CD1c-positive myeloid dendritic cell (primary cell): ENCODE measurements at regions not wholly inside any gene's neighbourhood (a gene's known extent, or its start where the extent isn't known, plus 50 kb on each side); places are given as distances from the start of the nearest gene placed in this dataset.

Experiments
- DNase-seq: peaks from one replicate; pipeline ENCODE4 v3.0.0-alpha.2; 2016; ENCODE audit errors: extremely low spot score

DNA sequence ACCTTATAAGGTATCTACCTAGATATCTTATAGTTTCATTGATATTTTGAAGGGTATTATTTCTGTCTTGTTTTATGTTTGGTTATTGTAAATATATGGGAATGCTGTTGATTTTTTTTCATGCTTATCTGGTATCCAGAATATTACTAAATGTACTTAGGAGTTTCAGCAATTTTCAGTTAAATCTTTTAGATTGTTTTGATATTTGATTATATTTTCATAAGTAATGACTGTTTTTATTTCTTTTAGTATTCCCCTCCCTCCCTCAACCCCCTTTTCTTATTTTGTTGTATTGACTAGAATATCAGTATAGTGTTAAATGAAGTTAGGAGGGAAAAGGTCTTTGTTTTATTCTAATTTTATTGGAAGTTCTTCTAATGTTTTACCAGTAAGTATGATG, 344.4 kb upstream of the PROX1 start:
- DNase-seq: no peak

DNA sequence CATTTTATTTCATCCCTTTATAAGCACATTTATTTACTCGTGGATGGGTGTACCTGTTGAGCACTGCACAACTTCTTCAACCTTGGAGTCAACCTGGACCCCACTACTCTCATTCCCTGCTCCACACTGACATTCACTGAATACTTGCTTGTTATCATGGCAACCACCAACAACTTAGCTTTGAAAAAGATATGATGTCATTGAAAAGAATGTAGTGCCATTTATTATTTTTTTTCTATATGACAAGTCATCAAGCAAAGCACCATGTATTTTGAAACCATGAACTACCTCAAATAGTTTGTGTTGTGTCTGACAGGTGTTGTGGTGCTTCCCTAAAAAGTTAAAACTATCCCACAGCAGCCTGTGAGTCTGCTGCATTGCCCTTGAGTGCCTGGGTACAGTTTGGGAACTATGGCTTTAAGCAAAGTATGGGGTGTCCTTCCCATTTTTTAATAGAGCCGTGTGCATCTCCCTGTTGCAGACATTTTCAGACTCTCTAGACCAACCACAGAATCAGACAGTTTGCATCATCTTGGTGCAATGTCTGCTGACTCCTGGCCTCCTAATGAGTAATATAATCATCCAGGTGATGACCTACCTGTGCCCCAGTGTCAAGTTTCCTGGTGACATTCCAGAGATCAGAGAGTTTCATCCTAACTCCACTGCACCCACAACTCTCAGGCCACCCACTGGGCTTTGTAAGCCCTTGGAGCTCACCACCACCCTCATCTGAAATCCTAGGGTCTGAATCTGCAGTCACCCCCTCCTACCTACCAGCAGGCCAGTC, 339.7 kb upstream of the PROX1 start:
- no peak for DNase-seq

DNA sequence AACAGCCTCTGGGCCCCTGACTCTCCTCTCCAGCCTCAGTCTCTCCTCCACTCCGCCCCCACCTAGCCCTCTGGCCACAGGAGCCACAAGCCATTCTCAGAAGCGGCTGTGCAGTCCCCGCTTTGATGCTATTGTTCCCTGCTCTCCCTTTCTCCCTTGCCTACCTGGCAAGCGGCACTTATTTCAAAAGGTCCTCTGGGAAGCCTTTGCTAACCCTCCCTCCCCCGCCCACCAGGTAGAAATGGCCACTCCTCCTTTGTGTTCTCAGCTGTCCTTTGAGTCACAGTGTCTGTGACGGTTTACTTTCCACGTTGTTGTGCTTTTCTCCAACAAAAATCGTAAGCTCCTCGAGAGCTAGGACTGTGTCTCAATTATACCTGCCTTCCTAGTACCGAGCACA, 338.4 kb upstream of the PROX1 start:
- DNase-seq: no peak

DNA sequence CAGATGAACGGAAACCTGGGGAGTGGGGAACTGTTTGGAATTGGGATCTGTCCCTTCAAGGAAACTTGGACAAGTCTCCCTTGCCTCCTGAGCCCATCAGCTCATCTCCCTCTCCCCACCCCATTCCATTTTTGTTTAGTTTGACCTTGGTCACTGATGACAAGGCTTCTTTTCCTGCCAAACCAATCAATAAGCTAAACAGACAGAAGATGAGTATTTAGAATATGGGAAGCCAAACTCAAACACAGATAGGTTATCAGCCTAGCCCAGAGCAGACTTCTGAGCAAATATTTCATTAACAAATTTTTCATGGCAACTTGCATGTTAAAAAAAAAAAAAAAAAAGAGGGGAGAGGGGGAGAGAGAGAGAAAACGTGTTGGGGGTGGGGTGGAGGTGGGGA, 337.2 kb upstream of the PROX1 start:
- no peak for DNase-seq

DNA sequence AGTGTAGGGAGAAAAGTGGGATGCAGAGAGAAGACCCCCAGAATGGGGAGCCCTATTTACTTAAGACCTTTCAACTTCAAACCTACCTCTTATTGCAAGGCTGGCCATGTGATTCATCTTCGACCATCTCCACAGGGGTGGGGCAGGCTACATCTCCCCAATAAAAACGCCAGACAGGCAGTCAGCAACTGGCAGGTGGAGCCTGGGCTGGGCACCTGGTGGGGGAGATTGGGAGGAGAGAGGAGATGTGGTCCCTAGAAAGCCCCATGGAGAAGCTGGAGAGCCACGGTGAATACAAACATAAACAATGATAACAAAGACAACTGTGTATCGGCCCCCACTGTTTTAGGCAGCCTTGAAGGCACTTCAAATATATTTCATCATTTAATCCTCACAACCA, 336.7 kb upstream of the PROX1 start:
- DNase-seq: no peak

DNA sequence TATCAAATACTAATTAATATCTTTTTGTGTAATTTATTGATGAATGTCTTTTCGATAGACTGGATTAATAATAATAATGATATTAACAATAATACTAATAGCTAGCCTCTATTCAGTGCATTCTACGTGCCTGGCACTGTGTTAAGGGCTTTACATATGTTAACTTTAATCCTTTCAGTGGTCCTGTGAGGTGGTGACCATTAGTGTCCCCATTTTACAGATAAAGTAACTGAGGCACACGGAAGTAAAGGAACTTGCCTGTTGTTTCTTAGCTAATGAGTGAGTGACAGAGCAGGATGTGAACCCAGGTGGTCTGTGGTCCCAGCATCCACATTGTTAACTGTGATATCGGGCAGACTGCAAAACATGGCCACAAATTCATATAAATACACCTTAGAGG, 335.7 kb upstream of the PROX1 start:
- DNase-seq: no peak

DNA sequence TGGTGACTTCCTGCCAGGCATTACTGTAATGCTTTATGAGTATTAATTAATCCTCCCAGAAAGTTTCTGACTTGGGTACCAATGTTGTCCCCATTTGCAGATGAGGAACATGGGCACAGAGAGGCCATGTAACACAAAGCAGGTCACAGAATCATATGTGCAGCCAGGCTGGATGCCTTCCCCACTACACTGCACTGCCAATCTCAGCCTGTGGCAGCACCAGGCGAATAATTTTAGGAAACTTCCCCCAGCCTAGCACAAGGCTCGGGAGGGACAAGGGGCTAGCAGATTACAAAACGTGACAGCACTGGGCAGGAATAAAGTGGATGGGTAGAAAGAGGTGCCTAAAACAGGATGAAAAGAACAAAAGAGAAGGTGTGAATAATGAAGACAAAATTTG, 331.7 kb upstream of the PROX1 start:
- DNase-seq: no peak

DNA sequence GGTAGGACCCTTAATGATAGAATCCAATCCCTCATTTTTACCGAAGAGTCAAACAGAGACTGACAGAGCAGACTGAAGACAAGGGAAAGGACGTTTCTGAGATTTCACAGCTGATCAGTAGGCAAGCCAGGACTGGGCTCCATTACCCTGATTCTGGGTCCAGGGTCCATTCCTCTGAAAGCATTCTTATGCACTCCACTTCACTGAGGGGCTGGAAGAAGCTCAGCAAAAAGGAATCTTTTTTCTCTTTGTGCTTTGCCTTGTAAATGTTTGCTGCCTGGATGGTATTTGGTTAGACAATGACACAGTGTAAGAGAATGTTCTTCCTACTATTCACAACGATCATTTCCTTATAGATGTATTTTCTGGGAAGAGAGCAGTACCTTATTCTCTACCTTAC, 331.3 kb upstream of the PROX1 start:
- DNase-seq: no peak

DNA sequence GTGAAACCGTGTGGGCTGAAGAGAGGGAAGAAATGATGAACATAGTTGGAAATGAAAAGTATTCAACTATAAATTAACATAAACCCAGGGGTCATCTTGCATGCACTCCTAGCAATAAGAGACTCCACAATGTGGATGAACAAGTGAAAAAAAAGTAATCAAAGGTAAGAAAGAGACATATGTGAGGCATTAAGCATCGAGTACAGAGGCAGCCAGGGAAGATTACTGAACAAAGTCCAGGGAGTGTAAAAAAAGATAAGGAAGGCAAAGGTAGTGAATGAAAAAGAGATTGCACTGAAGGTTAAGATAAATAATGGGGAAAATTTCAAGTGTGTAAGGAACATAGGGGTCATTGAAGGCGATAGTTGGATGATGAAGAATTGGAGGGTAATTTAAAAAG, 330.8 kb upstream of the PROX1 start:
- no peak for DNase-seq

DNA sequence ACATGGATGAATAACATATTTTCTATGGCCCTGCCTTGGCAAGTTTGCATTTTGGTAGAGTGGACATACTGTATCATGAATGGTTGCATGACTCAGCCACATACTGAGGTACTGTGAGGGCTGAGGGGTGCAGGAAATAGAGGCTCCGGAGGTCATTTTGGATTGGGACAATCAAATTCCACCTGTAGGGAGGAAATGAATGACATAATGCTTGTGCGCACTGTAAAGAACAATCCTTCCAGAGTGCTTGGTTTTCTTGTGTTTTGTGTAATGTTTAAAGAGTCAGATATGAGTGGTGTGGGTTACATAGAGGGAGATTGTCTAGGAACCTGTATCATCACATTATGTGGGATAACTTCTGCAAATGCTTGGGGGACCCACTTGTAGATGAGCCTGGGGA, 329.9 kb upstream of the PROX1 start:
- DNase-seq: no peak

DNA sequence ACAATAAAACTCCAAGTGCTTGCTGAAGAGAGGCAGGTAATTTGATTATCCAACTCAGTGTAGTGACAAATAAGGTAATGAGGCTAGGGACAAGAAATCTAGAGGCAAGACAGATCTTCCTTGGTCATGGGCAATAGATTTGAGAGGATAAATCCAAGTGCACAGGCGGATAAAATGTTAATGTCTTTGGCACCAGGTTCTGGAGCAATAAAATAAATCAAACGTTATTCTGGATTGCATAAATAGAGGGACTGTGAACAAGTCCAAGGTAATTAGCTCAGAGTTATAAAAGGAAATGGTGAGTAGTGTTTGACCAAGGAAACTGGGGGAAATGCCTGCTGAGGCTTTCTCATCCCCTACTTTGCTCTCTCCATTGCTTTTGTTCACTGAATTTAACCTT, 329.3 kb upstream of the PROX1 start:
- no peak for DNase-seq

DNA sequence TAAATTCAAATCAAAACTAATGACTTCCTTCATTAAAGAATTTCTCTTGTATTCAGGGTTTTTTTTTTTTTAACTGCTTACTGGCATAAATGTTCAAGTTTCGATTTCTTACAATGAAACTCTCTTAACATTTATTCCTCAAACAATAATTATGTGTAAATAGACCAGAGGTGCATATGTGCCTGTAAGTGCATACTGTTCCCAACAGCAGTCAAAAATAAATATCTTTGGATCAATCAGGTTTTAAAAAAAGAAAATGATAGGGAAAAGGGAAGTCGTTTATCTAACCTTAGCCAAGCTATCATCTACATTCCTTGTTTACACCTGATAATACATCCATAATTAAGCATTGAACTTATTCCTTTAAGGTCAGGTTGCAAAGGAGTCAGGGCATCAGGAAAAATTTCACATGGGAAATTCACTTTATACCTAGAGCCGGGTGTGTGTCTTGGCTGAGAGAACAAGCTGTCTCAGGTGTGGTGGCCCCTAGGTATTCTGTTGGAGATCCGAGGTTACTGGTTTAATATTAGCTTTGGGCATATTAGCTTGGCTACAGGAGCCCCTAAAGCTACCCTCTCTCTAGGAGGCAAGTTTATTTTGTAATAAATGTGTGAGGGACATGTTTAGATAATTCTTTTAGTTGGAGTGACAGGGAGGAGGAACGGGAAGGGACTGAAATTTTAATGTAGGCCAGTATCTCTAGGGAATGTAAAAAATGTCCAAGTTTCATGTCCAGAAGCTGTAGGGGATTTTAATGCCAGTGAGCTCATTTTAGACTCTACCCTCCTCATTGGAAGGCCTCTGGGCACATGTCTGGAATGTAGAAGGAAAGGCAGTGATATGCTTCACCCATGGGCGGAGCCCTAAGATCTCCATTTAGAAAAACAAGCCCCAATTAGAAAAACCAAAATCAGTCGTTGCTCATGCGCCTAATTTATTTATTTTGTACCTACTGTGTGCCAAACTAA, 327.9 kb upstream of the PROX1 start:
- DNase-seq: no peak

DNA sequence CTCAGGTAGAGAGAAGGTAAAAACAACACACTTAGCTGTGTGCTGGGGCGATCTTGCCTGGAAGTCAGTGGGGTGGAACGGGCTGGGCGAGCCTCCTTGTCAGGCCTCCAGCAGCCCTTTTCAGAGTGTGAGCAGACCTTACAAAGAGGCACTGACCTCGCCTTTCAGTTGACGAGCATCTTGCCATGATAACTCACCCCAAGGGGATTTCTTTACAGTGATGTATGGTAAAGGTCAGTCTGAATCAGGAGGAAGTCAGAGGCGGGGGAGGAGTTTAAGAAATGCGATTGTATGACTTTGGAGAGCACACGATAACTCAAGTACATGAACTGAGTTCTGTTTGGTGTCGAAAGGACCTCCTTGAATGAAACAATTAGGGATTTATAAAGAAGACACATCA, 326.5 kb upstream of the PROX1 start:
- DNase-seq: no peak

DNA sequence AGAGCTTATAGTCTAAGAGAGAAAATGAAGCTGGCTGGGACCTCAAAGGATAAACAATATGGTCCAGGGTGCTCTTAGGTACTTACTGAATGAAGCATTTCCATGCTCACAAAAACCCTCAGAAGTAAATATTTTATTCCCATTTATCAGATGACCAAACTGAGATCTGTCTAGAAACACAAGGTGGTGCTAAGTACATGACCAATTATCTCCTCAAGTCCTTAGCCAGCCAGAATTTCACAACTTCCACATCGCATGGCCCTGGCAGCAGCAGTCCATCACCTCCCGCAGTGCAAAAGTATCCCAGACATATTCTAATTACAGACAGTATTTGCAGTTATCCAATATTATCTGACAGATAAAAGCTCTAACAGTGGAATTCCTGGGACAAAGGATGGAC, 321.7 kb upstream of the PROX1 start:
- no peak for DNase-seq

DNA sequence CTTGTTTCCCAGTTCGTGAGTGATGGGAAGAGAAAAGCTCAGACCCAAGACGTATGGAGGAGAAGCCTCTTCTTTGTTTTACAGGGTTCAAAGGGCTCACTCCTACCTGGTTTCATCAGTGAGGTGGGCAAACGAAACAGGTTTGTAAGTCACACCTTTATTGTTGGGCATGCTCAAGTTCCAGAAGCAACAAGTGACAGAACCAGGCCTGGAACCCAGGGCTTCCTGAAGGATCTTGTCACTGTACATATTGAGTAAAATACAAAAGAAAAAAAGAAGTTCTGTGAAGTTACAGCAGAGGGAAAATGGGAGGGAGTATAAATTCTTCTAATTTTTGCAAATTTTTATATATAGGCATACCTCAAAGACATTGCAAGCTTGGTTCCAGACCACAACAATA, 320.9 kb upstream of the PROX1 start:
- no peak for DNase-seq

DNA sequence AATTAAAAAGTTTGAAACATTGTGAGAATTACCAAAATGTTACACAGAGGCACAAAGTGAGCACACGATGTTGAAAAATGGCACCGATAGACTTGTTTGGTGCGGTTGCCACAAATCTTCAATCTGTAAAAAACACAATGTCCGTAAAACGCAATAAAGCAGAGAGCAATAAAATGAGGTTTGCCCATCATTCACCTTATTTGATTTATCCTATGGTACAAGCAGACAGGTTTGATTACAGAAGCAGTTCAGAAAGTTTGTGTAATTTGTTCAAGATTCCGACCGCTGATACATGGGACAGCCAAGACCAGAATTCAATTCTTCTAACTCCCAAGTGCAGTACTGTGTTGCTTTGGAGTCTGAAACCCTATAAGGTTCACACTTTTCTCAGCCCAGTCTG, 318.3 kb upstream of the PROX1 start:
- DNase-seq: no peak

DNA sequence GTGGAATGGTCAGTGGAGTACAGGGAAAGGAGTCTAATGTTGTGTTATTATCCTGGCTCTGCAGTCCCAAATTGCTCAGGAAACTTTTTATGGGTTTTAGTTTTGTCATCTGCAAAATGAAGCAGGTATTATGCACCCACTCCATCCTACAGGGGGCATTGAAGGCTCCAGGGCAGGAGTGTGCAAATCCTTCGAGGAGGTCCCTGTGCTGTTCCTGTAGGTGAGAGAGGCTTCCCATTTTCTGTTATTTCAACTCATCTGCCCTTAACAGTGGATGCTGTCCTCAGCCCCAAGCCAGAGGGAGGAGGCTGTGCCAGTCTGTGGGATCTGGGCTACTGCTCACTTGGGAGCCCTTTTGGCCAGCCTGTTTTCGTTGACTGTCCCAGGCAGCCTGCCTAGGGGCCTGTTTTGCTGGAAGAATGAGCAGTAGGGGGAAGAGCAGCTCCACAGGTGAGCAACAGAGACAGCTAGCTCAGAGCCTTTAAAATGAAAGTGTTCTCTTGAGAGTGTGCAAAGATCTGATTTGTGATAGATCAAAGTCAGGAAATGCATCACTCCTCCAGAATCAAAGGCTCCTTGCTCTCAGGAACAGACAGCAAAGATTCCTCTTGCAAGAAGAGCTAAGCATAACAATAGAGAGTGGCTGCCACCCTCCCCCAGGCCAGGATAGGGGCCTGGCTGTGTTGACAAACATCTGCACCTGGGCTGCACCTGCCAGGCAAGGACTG, 317.6 kb upstream of the PROX1 start:
- no peak for DNase-seq

DNA sequence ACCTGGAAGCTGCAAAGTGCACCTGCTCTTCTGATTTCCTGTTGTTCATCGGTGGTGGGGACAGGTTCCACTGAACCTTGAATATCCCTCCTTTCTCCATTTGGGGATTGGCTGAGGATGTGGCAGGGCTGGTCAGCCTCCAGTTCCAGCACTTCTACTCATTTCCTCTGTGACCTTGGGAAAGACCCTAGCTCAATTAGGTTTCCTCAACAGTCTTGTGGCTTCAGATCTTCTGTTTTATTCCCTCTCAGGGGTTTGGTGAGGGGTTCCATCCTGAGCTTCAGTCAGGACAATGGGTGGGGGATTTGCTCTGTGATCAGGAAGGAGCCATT, 317.1 kb upstream of the PROX1 start:
- no peak for DNase-seq

DNA sequence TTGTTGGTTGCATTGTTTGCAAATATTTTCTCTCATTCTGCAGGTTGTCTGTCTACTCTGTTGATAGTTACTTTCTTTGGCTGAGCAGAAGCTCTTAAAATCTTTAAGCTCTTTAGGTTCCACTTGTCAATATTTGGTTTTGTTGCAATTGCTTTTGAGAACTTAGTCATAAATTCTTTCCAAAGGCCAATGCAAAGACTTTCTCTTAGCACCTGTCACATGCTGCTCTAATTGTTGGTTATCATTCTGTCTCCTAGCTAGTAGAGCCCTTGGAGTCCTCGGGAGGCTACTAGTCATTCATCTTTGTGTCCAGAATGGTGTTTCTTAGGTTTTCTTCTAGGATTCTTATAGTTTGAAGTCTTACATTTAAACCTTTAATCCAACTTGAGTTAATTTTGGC, 312.7 kb upstream of the PROX1 start:
- DNase-seq: no peak

DNA sequence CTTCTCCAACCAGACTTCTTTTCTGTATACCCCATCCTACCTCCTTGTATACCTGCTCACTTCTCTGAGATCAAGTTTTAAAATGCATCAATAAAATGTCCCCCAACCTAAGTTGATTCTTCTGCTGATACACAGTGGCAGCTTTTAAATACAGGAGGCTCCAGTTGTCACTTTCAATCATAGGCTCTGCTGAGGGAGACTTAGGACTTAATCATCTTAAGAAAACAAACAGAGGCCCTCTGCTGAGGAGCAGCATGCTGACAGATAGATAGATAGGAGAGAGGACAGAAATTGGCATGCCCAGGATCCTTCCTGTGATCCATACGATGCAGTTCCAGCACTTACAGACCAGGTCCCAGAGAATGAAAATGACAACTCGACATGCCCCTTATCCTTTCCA, 311.0 kb upstream of the PROX1 start:
- no peak for DNase-seq

DNA sequence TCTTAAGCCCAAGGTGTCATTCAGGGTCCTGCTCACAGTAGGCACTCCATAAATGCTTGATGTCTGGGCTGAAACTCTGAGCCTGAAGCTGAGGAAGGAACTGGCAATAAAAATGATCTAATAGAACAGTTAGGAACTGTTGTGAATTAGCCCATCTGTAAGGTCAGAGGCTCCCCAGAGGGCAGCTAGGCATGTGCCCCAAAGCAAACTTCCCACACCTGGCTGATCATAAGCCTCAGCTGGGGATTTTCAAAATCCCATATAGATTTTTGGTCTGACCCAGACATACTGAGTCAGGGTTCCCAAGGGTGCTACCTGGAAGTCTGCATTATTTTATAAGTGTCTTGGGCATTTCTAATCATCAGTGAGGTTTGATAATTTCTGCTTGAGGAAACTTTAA, 309.4 kb upstream of the PROX1 start:
- DNase-seq: no peak

DNA sequence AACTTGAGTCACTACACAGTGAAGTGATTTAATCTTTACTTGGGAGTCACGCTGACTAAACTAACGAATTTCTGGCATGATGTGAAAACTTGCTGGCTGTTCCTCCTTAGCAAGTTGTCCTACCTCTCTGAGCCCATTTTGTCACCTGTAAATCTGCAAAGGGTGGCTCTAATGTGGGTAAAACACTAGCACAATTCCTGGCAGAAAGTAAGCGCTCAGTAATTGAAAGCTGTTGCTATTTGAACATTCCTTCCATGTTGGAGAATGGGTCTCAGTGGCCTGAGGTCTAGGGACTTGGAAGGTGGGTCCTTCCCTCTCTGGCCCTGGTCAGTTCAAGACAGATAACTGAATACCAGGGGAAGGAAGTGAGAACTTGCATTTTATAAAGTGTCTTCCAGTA, 309.0 kb upstream of the PROX1 start:
- DNase-seq: no peak

DNA sequence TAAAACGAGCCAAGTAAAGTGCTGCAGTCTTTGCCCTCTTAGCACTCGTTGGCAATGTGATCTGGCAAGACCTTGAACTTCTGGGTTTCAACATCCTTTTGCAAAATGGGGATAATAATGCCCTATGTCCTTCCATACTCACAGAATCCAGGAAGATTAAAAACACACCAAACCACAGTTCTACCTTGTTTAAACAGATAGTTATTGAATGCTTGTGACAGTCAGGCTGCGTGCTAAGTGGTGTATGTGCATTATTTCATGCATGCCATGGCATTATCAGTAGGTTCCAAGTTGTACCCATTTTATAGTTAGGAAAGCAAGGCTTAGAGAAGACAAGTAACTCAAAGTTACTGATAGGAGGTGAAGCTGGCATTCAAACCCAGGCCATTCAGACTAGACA, 308.6 kb upstream of the PROX1 start:
- no peak for DNase-seq
